Tibial nerve (tissue), 4 donors: ENCODE measurements at regions not wholly inside any gene's neighbourhood (a gene's known extent, or its start where the extent isn't known, plus 50 kb on each side); places are given as distances from the start of the nearest gene placed in this dataset.

Experiments used
- DNase-seq, 2 donors: peaks; one replicate each; pipeline ENCODE4 v3.0.0-alpha.2; 2019; ENCODE audit warnings: low spot score in 2 of 2
- H3K27ac ChIP-seq, 4 donors: fragments of 200-600 bp; sonication (generic) in 3 of 4; one replicate each; pipeline ENCODE4 v1.5.1; 2017 to 2019; ENCODE audit warnings: mild to moderate bottlenecking in 1 of 4
- H3K27me3 ChIP-seq, 2 donors: fragments of 200-600 bp; sonication (generic) in 1 of 2; one replicate each; pipeline versions ENCODE4 v1.5.1 to v1.6.0; 2017 to 2019
- H3K36me3 ChIP-seq, 3 donors: fragments of 200-600 bp; sonication (generic); one replicate each; pipeline ENCODE4 v1.5.1; 2018 to 2019
- H3K4me1 ChIP-seq, 4 donors: fragments of 200-600 bp; sonication (generic) in 3 of 4; one replicate each; pipeline ENCODE4 v1.5.1; 2017 to 2019
- H3K4me3 ChIP-seq, 4 donors: fragments of 200-600 bp; sonication (generic) in 3 of 4; one replicate each; pipeline ENCODE4 v1.5.1; 2017 to 2019; ENCODE audit warnings: mild to moderate bottlenecking in 1 of 4, moderate library complexity in 1 of 4
- H3K9me3 ChIP-seq, 4 donors: fragments of 200-600 bp; sonication (generic) in 3 of 4; one replicate each; pipeline ENCODE4 v1.5.1; 2017 to 2019
- CTCF ChIP-seq, 5 experiments: fragments of 200-600 bp in 3 of 5; fragments of 450-650 bp in 2 of 5; sonication (generic) in 3 of 5; IDR thresholded peaks; one replicate each; pipeline ENCODE4 v1.5.1; 2016 to 2019; ENCODE audit warnings: antibody characterized with exemption in 5 of 5, mild to moderate bottlenecking in 3 of 5, moderate library complexity in 2 of 5
- EP300 ChIP-seq, 2 donors: sonication (generic); formaldehyde crosslinking; IDR thresholded peaks; one replicate each; pipeline ENCODE4 v1.6.1; 2017; ENCODE audit warnings: antibody characterized with exemption in 2 of 2, mild to moderate bottlenecking in 1 of 2
- POLR2A ChIP-seq, 2 donors: fragments of 450-650 bp; IDR thresholded peaks; one replicate each; pipeline ENCODE4 v1.6.1; 2017; ENCODE audit warnings: antibody characterized with exemption in 2 of 2, mild to moderate bottlenecking in 2 of 2, moderate library complexity in 2 of 2
- WGBS, 2 donors: methylation state at CpG; one replicate each; pipeline ENCODE4 v1.1.5; 2018; 5-methylcytosine and 5-hydroxymethylcytosine counted together

- no peaks in the 10 kb centered on the region for H3K9me3 ChIP-seq
- no peak for TF ChIP-seq CTCF (IDR thresholded peaks at IDR 0.05)
- TF ChIP-seq EP300 (IDR thresholded peaks at IDR 0.05), result no peak
- TF ChIP-seq POLR2A (IDR thresholded peaks at IDR 0.05), result no peak
- no peaks in the 10 kb centered on the region for H3K36me3 ChIP-seq
- H3K27me3 ChIP-seq, result no peaks in the 10 kb centered on the region
- 86 to 89% methylated on average over 7 of the region's 7 CpGs for WGBS, 2 donors
- no peaks in the 10 kb centered on the region for H3K4me1 ChIP-seq
- no peak overlapping the region for H3K27ac ChIP-seq
- no peak overlapping the region for H3K4me3 ChIP-seq
- DNase-seq, result no peak
Measured at GRCh38 chr5:97728920-97729319, 545.9 kb upstream of the RIOK2 start.

GRCh38 chr5:97729938-97730337 lies 546.9 kb upstream of the RIOK2 start:
- no peak for DNase-seq
- Histone ChIP-seq H3K36me3 (no peaks in the 10 kb centered on the region), H3K27ac (no peak overlapping the region), H3K27me3 (no peaks in the 10 kb centered on the region), H3K9me3 (no peaks in the 10 kb centered on the region), H3K4me1 (no peaks in the 10 kb centered on the region), H3K4me3 (no peak overlapping the region)
- TF ChIP-seq POLR2A (IDR thresholded peaks at IDR 0.05) (no peak), CTCF (IDR thresholded peaks at IDR 0.05) (no peak), EP300 (IDR thresholded peaks at IDR 0.05) (no peak)

- Histone ChIP-seq H3K9me3 (no peaks in the 10 kb centered on the region), H3K36me3 (no peaks in the 10 kb centered on the region), H3K4me1 (no peaks in the 10 kb centered on the region), H3K4me3 (no peak overlapping the region), H3K27me3 (no peaks in the 10 kb centered on the region), H3K27ac (no peak overlapping the region)
- 81 to 90% methylated on average over 3 of the region's 3 CpGs for WGBS, 2 donors
- DNase-seq, result no peak
- TF ChIP-seq EP300 (IDR thresholded peaks at IDR 0.05), result no peak
- TF ChIP-seq CTCF (IDR thresholded peaks at IDR 0.05), result no peak
- TF ChIP-seq POLR2A (IDR thresholded peaks at IDR 0.05), result no peak
Measured at GRCh38 chr5:97735209-97735608, 552.2 kb upstream of the RIOK2 start.

- no peaks in the 10 kb centered on the region for H3K9me3 ChIP-seq
- no peak for DNase-seq
- H3K4me1 ChIP-seq, result no peaks in the 10 kb centered on the region
- WGBS, 2 donors, result 89 to 91% methylated on average over 6 of the region's 6 CpGs
- H3K4me3 ChIP-seq, result no peak overlapping the region
- TF ChIP-seq POLR2A (IDR thresholded peaks at IDR 0.05) (no peak), CTCF (IDR thresholded peaks at IDR 0.05) (no peak), EP300 (IDR thresholded peaks at IDR 0.05) (no peak)
- H3K36me3 ChIP-seq, result no peaks in the 10 kb centered on the region
- H3K27ac ChIP-seq, result no peak overlapping the region
- H3K27me3 ChIP-seq, result no peaks in the 10 kb centered on the region
Measured at GRCh38 chr5:97737608-97738007, 554.6 kb upstream of the RIOK2 start.

- Histone ChIP-seq H3K27me3 (no peaks in the 10 kb centered on the region), H3K4me1 (peaks cover 0 to 5% (median 0%) of the 10 kb centered on the region in 4 donors), H3K9me3 (peaks cover 0 to 14% (median 0%) of the 10 kb centered on the region in 4 donors), H3K4me3 (no peak overlapping the region), H3K36me3 (no peaks in the 10 kb centered on the region), H3K27ac (no peak overlapping the region)
- TF ChIP-seq EP300 (IDR thresholded peaks at IDR 0.05), result no peak
- no peak for TF ChIP-seq POLR2A (IDR thresholded peaks at IDR 0.05)
- no peak for TF ChIP-seq CTCF (IDR thresholded peaks at IDR 0.05)
- no peak for DNase-seq
- WGBS, 2 donors, result 91 to 92% methylated on average over 4 of the region's 4 CpGs
Measured at GRCh38 chr5:97745817-97746216, 562.8 kb upstream of the RIOK2 start.
